Osteocyte (in vitro differentiated cells): ENCODE measurements at regions not wholly inside any gene's neighbourhood (a gene's known extent, or its start where the extent isn't known, plus 50 kb on each side); places are given as distances from the start of the nearest gene placed in this dataset.
"Not testable (repeated sequence)": the region's sequence is repeated elsewhere in the genome, so short reads cannot be mapped to it uniquely, and the experiment has no call there.

ENCODE experiments used
- DNase-seq: peaks from one replicate; pipeline ENCODE4 v3.0.0; 2021; ENCODE audit warnings: mixed read lengths; ENCODE audit not compliant: unreplicated experiment; ENCODE audit errors: extremely low spot score
- H3K27ac Mint-ChIP-seq: one replicate; pipeline ENCODE4 v1.8.0; 2021; ENCODE audit warnings: mild to moderate bottlenecking, mixed read lengths; ENCODE audit not compliant: unreplicated experiment
- H3K27me3 Mint-ChIP-seq: one replicate; pipeline ENCODE4 v1.8.0; 2021; ENCODE audit warnings: mixed read lengths; ENCODE audit not compliant: unreplicated experiment
- H3K36me3 Mint-ChIP-seq: one replicate; pipeline ENCODE4 v1.8.0; 2021; ENCODE audit warnings: mixed read lengths; ENCODE audit not compliant: unreplicated experiment
- H3K4me1 Mint-ChIP-seq: one replicate; pipeline ENCODE4 v1.8.0; 2021; ENCODE audit warnings: mixed read lengths; ENCODE audit not compliant: unreplicated experiment
- H3K4me3 Mint-ChIP-seq: one replicate; pipeline ENCODE4 v1.8.0; 2021; ENCODE audit warnings: mild to moderate bottlenecking, moderate library complexity, mixed read lengths; ENCODE audit not compliant: unreplicated experiment
- H3K9me3 Mint-ChIP-seq: one replicate; pipeline ENCODE4 v1.8.0; 2021; ENCODE audit warnings: mixed read lengths; ENCODE audit not compliant: unreplicated experiment
- CTCF ChIP-seq: fragments of 200-600 bp; sonication (generic); IDR thresholded peaks from 2 replicates; pipeline ENCODE4 v1.5.0; 2021; ENCODE audit warnings: antibody characterized with exemption, mild to moderate bottlenecking, moderate library complexity

- H3K27me3 Mint-ChIP-seq, result no peaks in the 10 kb centered on the region
- peak overlapping the region; percentile 61 for H3K27ac Mint-ChIP-seq
- H3K36me3 Mint-ChIP-seq, result peaks cover 2% of the 10 kb centered on the region
- DNase-seq, result no peak
- TF ChIP-seq CTCF, result no peak
- peaks cover 38% of the 10 kb centered on the region for H3K4me1 Mint-ChIP-seq
- H3K4me3 Mint-ChIP-seq, result no peak overlapping the region
- H3K9me3 Mint-ChIP-seq, result peaks cover 22% of the 10 kb centered on the region
These were observed 495.1 kb upstream of the POT1 start for GRCh38 chr7:125424721-125425120.

- no peak for DNase-seq
- Mint-ChIP-seq H3K36me3 (peaks cover 2% of the 10 kb centered on the region), H3K4me1 (peaks cover 38% of the 10 kb centered on the region), H3K9me3 (peaks cover 34% of the 10 kb centered on the region), H3K27me3 (no peaks in the 10 kb centered on the region), H3K27ac (peak overlapping the region; percentile 74), H3K4me3 (no peak overlapping the region)
- TF ChIP-seq CTCF, result no peak
These were observed 494.0 kb upstream of the POT1 start for GRCh38 chr7:125423458-125424155.

GRCh38 chr7:125421407-125421806 is 491.8 kb upstream of the POT1 start:
- H3K4me3 Mint-ChIP-seq, H3K36me3 Mint-ChIP-seq, DNase-seq, H3K27ac Mint-ChIP-seq, H3K27me3 Mint-ChIP-seq: not testable (repeated sequence)
- peaks cover 30% of the 10 kb centered on the region for H3K4me1 Mint-ChIP-seq
- peaks cover 27% of the 10 kb centered on the region for H3K9me3 Mint-ChIP-seq

GRCh38 chr7:125412890-125413665 is 483.5 kb upstream of the POT1 start:
- H3K9me3 Mint-ChIP-seq, result peaks cover 7% of the 10 kb centered on the region
- no peaks in the 10 kb centered on the region for H3K27me3 Mint-ChIP-seq
- DNase-seq, result no peak
- no peak for TF ChIP-seq CTCF
- no peak overlapping the region for H3K27ac Mint-ChIP-seq
- H3K4me3 Mint-ChIP-seq, result no peak overlapping the region
- peaks cover 11% of the 10 kb centered on the region for H3K4me1 Mint-ChIP-seq
- H3K36me3 Mint-ChIP-seq, result peaks cover 3% of the 10 kb centered on the region

- H3K9me3 Mint-ChIP-seq, result peaks cover 11% of the 10 kb centered on the region
- peaks cover 36% of the 10 kb centered on the region for H3K4me1 Mint-ChIP-seq
- DNase-seq, result no peak
- no peak for TF ChIP-seq CTCF
- H3K27ac Mint-ChIP-seq, result no peak overlapping the region
- H3K36me3 Mint-ChIP-seq, result peaks cover 3% of the 10 kb centered on the region
- no peaks in the 10 kb centered on the region for H3K27me3 Mint-ChIP-seq
- no peak overlapping the region for H3K4me3 Mint-ChIP-seq
These were observed 480.3 kb upstream of the POT1 start for GRCh38 chr7:125409921-125410320.
